ENCODE measurements at regions not wholly inside any gene's neighbourhood (a gene's known extent, or its start where the extent isn't known, plus 50 kb on each side); places are given as distances from the start of the nearest gene placed in this dataset.

DNA sequence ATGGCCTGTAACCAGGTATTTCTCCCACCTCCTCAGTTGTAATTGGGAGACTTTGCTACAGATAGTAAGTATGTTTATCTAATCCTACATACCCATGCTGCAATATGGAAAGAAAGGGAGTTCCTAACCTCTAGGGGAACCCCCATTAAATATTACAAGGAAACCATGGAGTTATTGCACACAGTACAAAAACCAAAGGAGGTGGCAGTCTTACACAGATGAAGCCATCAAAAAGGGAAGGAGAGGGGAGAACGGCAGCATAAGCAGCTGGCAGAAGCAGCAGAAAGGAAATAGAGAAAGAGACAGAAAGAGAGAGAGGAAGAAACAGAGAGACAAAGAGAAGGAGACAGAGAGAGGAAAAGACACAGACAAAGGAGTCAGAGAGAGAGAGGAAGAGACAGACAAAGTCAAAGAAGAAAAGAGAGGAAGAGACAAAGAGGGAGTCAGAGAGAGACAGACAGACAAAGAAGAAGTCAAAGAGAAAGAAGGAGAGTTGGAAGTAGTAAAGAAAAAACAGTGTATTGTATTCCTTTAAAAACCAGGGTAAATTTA lies 142.9 kb downstream of the FASLG start:
- DNase-seq (ENCODE audit: low read depth, low spot score), result no peak
- no peak for FAIRE-seq
- no peak overlapping the region for H3K4me2 ChIP-seq (ENCODE audit: control insufficient read depth, extremely low read depth, insufficient read depth, low read depth, low read length)
- no peak overlapping the region for H3K4me3 ChIP-seq (ENCODE audit: control insufficient read depth in 2 of 3, extremely low read depth in 1 of 3, insufficient read depth in 2 of 3, low read depth in 1 of 3, low read length in 3 of 3)
- TF ChIP-seq EZH2 (IDR thresholded peaks at IDR 0.05; ENCODE audit: low read length), result no peak
- TF ChIP-seq, protein P1, sequence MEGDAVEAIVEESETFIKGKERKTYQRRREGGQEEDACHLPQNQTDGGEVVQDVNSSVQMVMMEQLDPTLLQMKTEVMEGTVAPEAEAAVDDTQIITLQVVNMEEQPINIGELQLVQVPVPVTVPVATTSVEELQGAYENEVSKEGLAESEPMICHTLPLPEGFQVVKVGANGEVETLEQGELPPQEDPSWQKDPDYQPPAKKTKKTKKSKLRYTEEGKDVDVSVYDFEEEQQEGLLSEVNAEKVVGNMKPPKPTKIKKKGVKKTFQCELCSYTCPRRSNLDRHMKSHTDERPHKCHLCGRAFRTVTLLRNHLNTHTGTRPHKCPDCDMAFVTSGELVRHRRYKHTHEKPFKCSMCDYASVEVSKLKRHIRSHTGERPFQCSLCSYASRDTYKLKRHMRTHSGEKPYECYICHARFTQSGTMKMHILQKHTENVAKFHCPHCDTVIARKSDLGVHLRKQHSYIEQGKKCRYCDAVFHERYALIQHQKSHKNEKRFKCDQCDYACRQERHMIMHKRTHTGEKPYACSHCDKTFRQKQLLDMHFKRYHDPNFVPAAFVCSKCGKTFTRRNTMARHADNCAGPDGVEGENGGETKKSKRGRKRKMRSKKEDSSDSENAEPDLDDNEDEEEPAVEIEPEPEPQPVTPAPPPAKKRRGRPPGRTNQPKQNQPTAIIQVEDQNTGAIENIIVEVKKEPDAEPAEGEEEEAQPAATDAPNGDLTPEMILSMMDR (optimal IDR thresholded peaks at IDR 0.05 in 1 of 3, IDR thresholded peaks at IDR 0.05 in 1 of 3, conservative IDR thresholded peaks at IDR 0.05 in 1 of 3; ENCODE audit: extremely low read depth in 1 of 3, insufficient read depth in 2 of 3, low read length in 3 of 3), result no peak
- H3K36me3 ChIP-seq (ENCODE audit: control insufficient read depth in 2 of 2, extremely low read depth in 1 of 2, insufficient read depth in 2 of 2, low read length in 2 of 2), result no peaks in the 10 kb centered on the region
- no peaks in the 10 kb centered on the region for H4K20me1 ChIP-seq (ENCODE audit: control insufficient read depth, extremely low read depth, insufficient read depth, low read length)
- H3K9me3 ChIP-seq (ENCODE audit: control insufficient read depth, low read depth, low read length), result no peaks in the 10 kb centered on the region
- dilution Hi-C loops (cut with MboI; ENCODE audit: extremely low pct_ligation_motif_present, low sequenced_read_pairs), result no loop called here
- no peaks in the 10 kb centered on the region for H3K4me1 ChIP-seq (ENCODE audit: control insufficient read depth, extremely low read depth, insufficient read depth, low read length)
- no peak overlapping the region for H3K9ac ChIP-seq (ENCODE audit: control insufficient read depth, extremely low read depth, insufficient read depth, low read length)
- H3K27ac ChIP-seq (ENCODE audit: control insufficient read depth, insufficient read depth, low read length), result no peak overlapping the region
- H3K9me1 ChIP-seq (ENCODE audit: control insufficient read depth, extremely low read depth, insufficient read depth, low read length), result no peaks in the 10 kb centered on the region
- no peaks in the 10 kb centered on the region for H3K79me2 ChIP-seq (ENCODE audit: control insufficient read depth, insufficient read depth, low read length)
- no peak overlapping the region for H2AFZ ChIP-seq (ENCODE audit: control insufficient read depth, low read length)
- no peaks in the 10 kb centered on the region for H3K27me3 ChIP-seq (ENCODE audit: control insufficient read depth, extremely low read depth, insufficient read depth, low read length)

GRCh38 chr1:172809750-172810149 lies 150.8 kb downstream of the FASLG start:
- H3K9ac ChIP-seq (ENCODE audit: control insufficient read depth, extremely low read depth, insufficient read depth, low read length), result no peak overlapping the region
- H3K27ac ChIP-seq (ENCODE audit: control insufficient read depth, insufficient read depth, low read length), result no peak overlapping the region
- no peak overlapping the region for H2AFZ ChIP-seq (ENCODE audit: control insufficient read depth, low read length)
- TF ChIP-seq, protein P1 (optimal IDR thresholded peaks at IDR 0.05 in 1 of 3, IDR thresholded peaks at IDR 0.05 in 1 of 3, conservative IDR thresholded peaks at IDR 0.05 in 1 of 3; ENCODE audit: extremely low read depth in 1 of 3, insufficient read depth in 2 of 3, low read length in 3 of 3), result no peak
- no peak for TF ChIP-seq EZH2 (IDR thresholded peaks at IDR 0.05; ENCODE audit: low read length)
- H4K20me1 ChIP-seq (ENCODE audit: control insufficient read depth, extremely low read depth, insufficient read depth, low read length), result no peaks in the 10 kb centered on the region
- dilution Hi-C loops (cut with MboI; ENCODE audit: extremely low pct_ligation_motif_present, low sequenced_read_pairs), result no loop called here
- no peaks in the 10 kb centered on the region for H3K79me2 ChIP-seq (ENCODE audit: control insufficient read depth, insufficient read depth, low read length)
- H3K27me3 ChIP-seq (ENCODE audit: control insufficient read depth, extremely low read depth, insufficient read depth, low read length), result no peaks in the 10 kb centered on the region
- H3K4me3 ChIP-seq (ENCODE audit: control insufficient read depth in 2 of 3, extremely low read depth in 1 of 3, insufficient read depth in 2 of 3, low read depth in 1 of 3, low read length in 3 of 3), result no peak overlapping the region
- H3K9me1 ChIP-seq (ENCODE audit: control insufficient read depth, extremely low read depth, insufficient read depth, low read length), result no peaks in the 10 kb centered on the region
- no peak for FAIRE-seq
- H3K4me1 ChIP-seq (ENCODE audit: control insufficient read depth, extremely low read depth, insufficient read depth, low read length), result no peaks in the 10 kb centered on the region
- no peaks in the 10 kb centered on the region for H3K36me3 ChIP-seq (ENCODE audit: control insufficient read depth in 2 of 2, extremely low read depth in 1 of 2, insufficient read depth in 2 of 2, low read length in 2 of 2)
- no peak for DNase-seq (ENCODE audit: low read depth, low spot score)
- H3K4me2 ChIP-seq (ENCODE audit: control insufficient read depth, extremely low read depth, insufficient read depth, low read depth, low read length), result no peak overlapping the region
- no peaks in the 10 kb centered on the region for H3K9me3 ChIP-seq (ENCODE audit: control insufficient read depth, low read depth, low read length)
